ENCODE measurements at regions not wholly inside any gene's neighbourhood (a gene's known extent, or its start where the extent isn't known, plus 50 kb on each side); places are given as distances from the start of the nearest gene placed in this dataset.
"Not testable (repeated sequence)": the region's sequence is repeated elsewhere in the genome, so short reads cannot be mapped to it uniquely, and the experiment has no call there.

GRCh38 chr13:67464154-67464553 is 234.0 kb upstream of the PCDH9 start:
- Histone ChIP-seq H3K4me1 (ENCODE audit: control insufficient read depth in 1 of 2, insufficient read depth in 2 of 2, low read length in 2 of 2) (no peaks in the 10 kb centered on the region), H3K4me3 (ENCODE audit: low read depth in 1 of 2, low read length in 2 of 2) (no peak overlapping the region), H3K9me3 (ENCODE audit: control insufficient read depth in 1 of 2, low read length in 2 of 2) (no peaks in the 10 kb centered on the region), H3K36me3 (ENCODE audit: control insufficient read depth in 1 of 2, insufficient read depth in 2 of 2, low read length in 2 of 2) (no peaks in the 10 kb centered on the region), H3K27ac (ENCODE audit: low read length) (no peak overlapping the region), H3K27me3 (ENCODE audit: low read depth, low read length) (no peaks in the 10 kb centered on the region)

- no peaks in the 10 kb centered on the region for H3K9me3 ChIP-seq (ENCODE audit: control insufficient read depth in 1 of 2, low read length in 2 of 2)
- no peak overlapping the region for H3K27ac ChIP-seq (ENCODE audit: low read length)
- H3K36me3 ChIP-seq (ENCODE audit: control insufficient read depth in 1 of 2, insufficient read depth in 2 of 2, low read length in 2 of 2): no peaks in the 10 kb centered on the region
- no peaks in the 10 kb centered on the region for H3K4me1 ChIP-seq (ENCODE audit: control insufficient read depth in 1 of 2, insufficient read depth in 2 of 2, low read length in 2 of 2)
- no peak overlapping the region for H3K4me3 ChIP-seq (ENCODE audit: low read depth in 1 of 2, low read length in 2 of 2)
- H3K27me3 ChIP-seq (ENCODE audit: low read depth, low read length): no peaks in the 10 kb centered on the region
Measured at GRCh38 chr13:67462098-67462497, 232.0 kb upstream of the PCDH9 start.

GRCh38 chr13:67452526-67452925 is 222.4 kb upstream of the PCDH9 start:
- H3K4me1 ChIP-seq (ENCODE audit: control insufficient read depth in 1 of 2, insufficient read depth in 2 of 2, low read length in 2 of 2); H3K4me3 ChIP-seq (ENCODE audit: low read depth in 1 of 2, low read length in 2 of 2); H3K27ac ChIP-seq (ENCODE audit: low read length); H3K27me3 ChIP-seq (ENCODE audit: low read depth, low read length); H3K9me3 ChIP-seq (ENCODE audit: control insufficient read depth in 1 of 2, low read length in 2 of 2); H3K36me3 ChIP-seq (ENCODE audit: control insufficient read depth in 1 of 2, insufficient read depth in 2 of 2, low read length in 2 of 2): not testable (repeated sequence)

DNA sequence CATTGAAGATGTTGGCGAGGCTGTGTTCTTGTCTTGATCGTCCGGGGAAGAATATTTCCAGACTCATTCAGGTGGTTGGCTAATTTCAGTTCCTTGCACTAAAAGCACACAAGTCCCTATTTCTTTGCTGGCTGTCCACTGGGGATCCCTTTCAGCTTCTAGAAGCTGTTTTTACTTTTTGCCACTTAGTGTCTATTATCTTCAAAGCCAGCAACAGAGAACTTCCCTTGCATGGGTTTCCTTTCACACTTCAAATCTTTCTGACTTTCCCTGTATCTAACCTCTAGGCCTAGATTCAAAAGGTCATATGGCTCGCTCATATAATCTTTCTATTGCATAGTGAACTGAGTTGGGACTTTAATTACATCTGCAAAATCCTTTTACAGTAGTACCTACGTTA is 215.3 kb upstream of the PCDH9 start:
- no peaks in the 10 kb centered on the region for H3K27me3 ChIP-seq (ENCODE audit: low read depth, low read length)
- no peak overlapping the region for H3K4me3 ChIP-seq (ENCODE audit: low read depth in 1 of 2, low read length in 2 of 2)
- no peaks in the 10 kb centered on the region for H3K36me3 ChIP-seq (ENCODE audit: control insufficient read depth in 1 of 2, insufficient read depth in 2 of 2, low read length in 2 of 2)
- H3K27ac ChIP-seq (ENCODE audit: low read length): no peak overlapping the region
- no peaks in the 10 kb centered on the region for H3K9me3 ChIP-seq (ENCODE audit: control insufficient read depth in 1 of 2, low read length in 2 of 2)
- H3K4me1 ChIP-seq (ENCODE audit: control insufficient read depth in 1 of 2, insufficient read depth in 2 of 2, low read length in 2 of 2): no peaks in the 10 kb centered on the region

GRCh38 chr13:67443923-67444322 is 213.8 kb upstream of the PCDH9 start:
- Histone ChIP-seq H3K4me3 (ENCODE audit: low read depth in 1 of 2, low read length in 2 of 2) (no peak overlapping the region), H3K27ac (ENCODE audit: low read length) (no peak overlapping the region), H3K27me3 (ENCODE audit: low read depth, low read length) (no peaks in the 10 kb centered on the region), H3K4me1 (ENCODE audit: control insufficient read depth in 1 of 2, insufficient read depth in 2 of 2, low read length in 2 of 2) (no peaks in the 10 kb centered on the region), H3K9me3 (ENCODE audit: control insufficient read depth in 1 of 2, low read length in 2 of 2) (no peaks in the 10 kb centered on the region), H3K36me3 (ENCODE audit: control insufficient read depth in 1 of 2, insufficient read depth in 2 of 2, low read length in 2 of 2) (no peaks in the 10 kb centered on the region)

GRCh38 chr13:67440236-67440975 is 210.3 kb upstream of the PCDH9 start:
- Histone ChIP-seq H3K4me3 (ENCODE audit: low read depth in 1 of 2, low read length in 2 of 2) (no peak overlapping the region), H3K9me3 (ENCODE audit: control insufficient read depth in 1 of 2, low read length in 2 of 2) (no peaks in the 10 kb centered on the region), H3K27ac (ENCODE audit: low read length) (no peak overlapping the region), H3K4me1 (ENCODE audit: control insufficient read depth in 1 of 2, insufficient read depth in 2 of 2, low read length in 2 of 2) (no peaks in the 10 kb centered on the region), H3K27me3 (ENCODE audit: low read depth, low read length) (no peaks in the 10 kb centered on the region), H3K36me3 (ENCODE audit: control insufficient read depth in 1 of 2, insufficient read depth in 2 of 2, low read length in 2 of 2) (no peaks in the 10 kb centered on the region)

DNA sequence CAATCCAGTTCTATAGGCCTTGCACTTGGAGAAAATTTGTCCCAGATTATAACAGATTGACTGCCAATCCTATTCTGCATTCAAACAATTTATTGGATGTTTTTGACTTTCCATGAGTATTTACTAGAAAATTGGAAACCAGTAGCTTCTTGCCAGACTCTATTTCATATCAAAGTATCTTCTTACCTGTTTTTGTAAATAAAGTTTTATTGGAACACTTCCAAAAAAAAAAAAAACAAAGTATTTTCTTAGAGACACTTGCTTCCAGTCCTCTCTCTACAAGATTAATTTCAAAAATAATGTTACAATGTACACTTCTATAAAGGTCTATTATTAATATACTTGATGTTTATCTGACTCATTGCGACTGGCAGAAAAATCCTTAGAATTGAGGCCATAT is 209.2 kb upstream of the PCDH9 start:
- H3K9me3 ChIP-seq (ENCODE audit: control insufficient read depth in 1 of 2, low read length in 2 of 2): no peaks in the 10 kb centered on the region
- H3K36me3 ChIP-seq (ENCODE audit: control insufficient read depth in 1 of 2, insufficient read depth in 2 of 2, low read length in 2 of 2): no peaks in the 10 kb centered on the region
- H3K27ac ChIP-seq (ENCODE audit: low read length): no peak overlapping the region
- no peaks in the 10 kb centered on the region for H3K27me3 ChIP-seq (ENCODE audit: low read depth, low read length)
- H3K4me1 ChIP-seq (ENCODE audit: control insufficient read depth in 1 of 2, insufficient read depth in 2 of 2, low read length in 2 of 2): no peaks in the 10 kb centered on the region
- H3K4me3 ChIP-seq (ENCODE audit: low read depth in 1 of 2, low read length in 2 of 2): no peak overlapping the region

GRCh38 chr13:67438465-67438864 is 208.3 kb upstream of the PCDH9 start:
- no peaks in the 10 kb centered on the region for H3K27me3 ChIP-seq (ENCODE audit: low read depth, low read length)
- H3K4me1 ChIP-seq (ENCODE audit: control insufficient read depth in 1 of 2, insufficient read depth in 2 of 2, low read length in 2 of 2): no peaks in the 10 kb centered on the region
- H3K9me3 ChIP-seq (ENCODE audit: control insufficient read depth in 1 of 2, low read length in 2 of 2): no peaks in the 10 kb centered on the region
- H3K36me3 ChIP-seq (ENCODE audit: control insufficient read depth in 1 of 2, insufficient read depth in 2 of 2, low read length in 2 of 2): no peaks in the 10 kb centered on the region
- no peak overlapping the region for H3K27ac ChIP-seq (ENCODE audit: low read length)
- H3K4me3 ChIP-seq (ENCODE audit: low read depth in 1 of 2, low read length in 2 of 2): no peak overlapping the region

DNA sequence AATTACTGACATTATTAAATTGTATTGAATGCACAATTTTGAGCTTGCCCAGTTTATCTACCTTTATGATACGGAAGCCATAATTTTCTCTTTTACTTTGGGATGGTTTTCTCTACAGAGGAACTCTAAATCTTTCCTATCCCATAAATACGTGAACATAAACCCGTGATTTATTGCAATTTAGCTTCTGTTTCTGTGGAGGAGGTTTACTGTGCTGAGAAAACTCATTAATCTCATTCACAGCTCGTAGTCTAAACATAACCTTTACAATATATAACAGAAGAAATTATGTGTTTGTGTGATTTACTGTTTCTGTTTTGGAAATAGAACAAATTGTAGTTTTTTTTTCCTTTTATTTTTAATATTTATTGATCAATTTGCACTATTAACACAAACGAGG is 207.1 kb upstream of the PCDH9 start:
- no peaks in the 10 kb centered on the region for H3K36me3 ChIP-seq (ENCODE audit: control insufficient read depth in 1 of 2, insufficient read depth in 2 of 2, low read length in 2 of 2)
- H3K9me3 ChIP-seq (ENCODE audit: control insufficient read depth in 1 of 2, low read length in 2 of 2): no peaks in the 10 kb centered on the region
- no peaks in the 10 kb centered on the region for H3K4me1 ChIP-seq (ENCODE audit: control insufficient read depth in 1 of 2, insufficient read depth in 2 of 2, low read length in 2 of 2)
- H3K27ac ChIP-seq (ENCODE audit: low read length): no peak overlapping the region
- no peak overlapping the region for H3K4me3 ChIP-seq (ENCODE audit: low read depth in 1 of 2, low read length in 2 of 2)
- H3K27me3 ChIP-seq (ENCODE audit: low read depth, low read length): no peaks in the 10 kb centered on the region

GRCh38 chr13:67421475-67421874 is 191.3 kb upstream of the PCDH9 start:
- Histone ChIP-seq H3K36me3 (ENCODE audit: control insufficient read depth in 1 of 2, insufficient read depth in 2 of 2, low read length in 2 of 2) (no peaks in the 10 kb centered on the region), H3K27ac (ENCODE audit: low read length) (no peak overlapping the region), H3K9me3 (ENCODE audit: control insufficient read depth in 1 of 2, low read length in 2 of 2) (no peaks in the 10 kb centered on the region), H3K4me1 (ENCODE audit: control insufficient read depth in 1 of 2, insufficient read depth in 2 of 2, low read length in 2 of 2) (no peaks in the 10 kb centered on the region), H3K4me3 (ENCODE audit: low read depth in 1 of 2, low read length in 2 of 2) (no peak overlapping the region), H3K27me3 (ENCODE audit: low read depth, low read length) (no peaks in the 10 kb centered on the region)

GRCh38 chr13:67416047-67416925 is 186.2 kb upstream of the PCDH9 start:
- no peaks in the 10 kb centered on the region for H3K9me3 ChIP-seq (ENCODE audit: control insufficient read depth in 1 of 2, low read length in 2 of 2)
- H3K27me3 ChIP-seq (ENCODE audit: low read depth, low read length): no peaks in the 10 kb centered on the region
- H3K27ac ChIP-seq (ENCODE audit: low read length): no peak overlapping the region
- no peaks in the 10 kb centered on the region for H3K4me1 ChIP-seq (ENCODE audit: control insufficient read depth in 1 of 2, insufficient read depth in 2 of 2, low read length in 2 of 2)
- H3K36me3 ChIP-seq (ENCODE audit: control insufficient read depth in 1 of 2, insufficient read depth in 2 of 2, low read length in 2 of 2): no peaks in the 10 kb centered on the region
- H3K4me3 ChIP-seq (ENCODE audit: low read depth in 1 of 2, low read length in 2 of 2): no peak overlapping the region

Data from muscle layer of duodenum (tissue), 2 donors.